Activated B cell treated with CpG ODN at 0.5 μM for 24 hours (primary cell): ENCODE measurements at regions not wholly inside any gene's neighbourhood (a gene's known extent, or its start where the extent isn't known, plus 50 kb on each side); places are given as distances from the start of the nearest gene placed in this dataset.

ENCODE experiments used
- ATAC-seq: fragments of 200-7000 bp; cut with Tn5 transposase; one replicate; pipeline ENCODE4 v1.10.0; 2021; ENCODE audit warnings: low read depth, mild to moderate bottlenecking, moderate library complexity
- CTCF ChIA-PET: fragments of 350-600 bp; sonication (Branson Sonifier 250); formaldehyde crosslinking; loops from one replicate; lab custom pipeline; 2021; ENCODE audit warnings: antibody characterized with exemption; lab: Charles Lee
- POLR2A ChIA-PET: fragments of 350-600 bp; sonication (Branson Sonifier 250); formaldehyde crosslinking; loops from one replicate; lab custom pipeline; 2021; ENCODE audit warnings: antibody characterized with exemption; lab: Charles Lee
- DNase-seq: peaks from one replicate; pipeline ENCODE4 v3.0.0; 2022
- H3K27ac Mint-ChIP-seq: one replicate; pipeline ENCODE4 v1.8.0; 2020; ENCODE audit warnings: mixed read lengths
- H3K27me3 Mint-ChIP-seq: one replicate; pipeline ENCODE4 v1.8.0; 2021; ENCODE audit warnings: mixed read lengths
- H3K36me3 Mint-ChIP-seq: one replicate; pipeline ENCODE4 v1.8.0; 2021; ENCODE audit warnings: low read depth, mixed read lengths
- H3K4me1 Mint-ChIP-seq: one replicate; pipeline ENCODE4 v1.8.0; 2021; ENCODE audit warnings: mixed read lengths
- H3K4me3 Mint-ChIP-seq: one replicate; pipeline ENCODE4 v1.8.0; 2020; ENCODE audit warnings: mild to moderate bottlenecking, mixed read lengths
- H3K9me3 Mint-ChIP-seq: one replicate; pipeline ENCODE4 v1.8.0; 2020; ENCODE audit warnings: mixed read lengths
- intact Hi-C: fragments of 100-400 bp; cut with micrococcal nuclease; formaldehyde crosslinking; loops from one replicate; pipeline ENCODE4 v1.15.1; 2024
- TF ChIP-seq, protein P1 (sequence below): fragments of 200-600 bp; IDR thresholded peaks from one replicate; pipeline ENCODE4 v1.8.0; 2022; ENCODE audit warnings: antibody characterized with exemption, mild to moderate bottlenecking

DNA sequence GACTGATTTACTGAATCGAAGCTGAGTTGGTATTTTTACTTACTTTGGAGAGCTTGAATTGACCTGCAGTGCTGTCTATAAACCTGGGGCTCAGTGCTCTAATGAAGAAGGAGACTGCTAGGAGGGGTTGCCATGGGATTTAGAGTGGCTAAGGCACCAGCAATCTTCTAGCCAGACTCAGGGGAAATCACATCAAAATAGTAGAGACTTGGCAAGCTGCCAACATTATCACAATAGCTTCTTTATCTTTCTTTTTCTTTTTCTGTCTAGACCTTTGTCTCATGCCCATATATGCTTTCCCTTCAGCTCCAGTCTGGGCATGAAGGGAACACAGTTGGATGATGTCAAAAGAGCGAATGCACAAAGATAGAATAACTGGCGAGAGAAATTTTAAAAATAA is 301.1 kb upstream of the DPYD start:
- no peaks in the 10 kb centered on the region for H3K36me3 Mint-ChIP-seq
- H3K4me3 Mint-ChIP-seq: no peak overlapping the region
- no peak for DNase-seq
- H3K4me1 Mint-ChIP-seq: no peaks in the 10 kb centered on the region
- CTCF ChIA-PET: no interaction called here
- intact Hi-C loops: no loop called here
- POLR2A ChIA-PET: no interaction called here
- H3K27ac Mint-ChIP-seq: no peak overlapping the region
- no peaks in the 10 kb centered on the region for H3K9me3 Mint-ChIP-seq
- no peaks in the 10 kb centered on the region for H3K27me3 Mint-ChIP-seq
- no peak for ATAC-seq
- TF ChIP-seq, protein P1, sequence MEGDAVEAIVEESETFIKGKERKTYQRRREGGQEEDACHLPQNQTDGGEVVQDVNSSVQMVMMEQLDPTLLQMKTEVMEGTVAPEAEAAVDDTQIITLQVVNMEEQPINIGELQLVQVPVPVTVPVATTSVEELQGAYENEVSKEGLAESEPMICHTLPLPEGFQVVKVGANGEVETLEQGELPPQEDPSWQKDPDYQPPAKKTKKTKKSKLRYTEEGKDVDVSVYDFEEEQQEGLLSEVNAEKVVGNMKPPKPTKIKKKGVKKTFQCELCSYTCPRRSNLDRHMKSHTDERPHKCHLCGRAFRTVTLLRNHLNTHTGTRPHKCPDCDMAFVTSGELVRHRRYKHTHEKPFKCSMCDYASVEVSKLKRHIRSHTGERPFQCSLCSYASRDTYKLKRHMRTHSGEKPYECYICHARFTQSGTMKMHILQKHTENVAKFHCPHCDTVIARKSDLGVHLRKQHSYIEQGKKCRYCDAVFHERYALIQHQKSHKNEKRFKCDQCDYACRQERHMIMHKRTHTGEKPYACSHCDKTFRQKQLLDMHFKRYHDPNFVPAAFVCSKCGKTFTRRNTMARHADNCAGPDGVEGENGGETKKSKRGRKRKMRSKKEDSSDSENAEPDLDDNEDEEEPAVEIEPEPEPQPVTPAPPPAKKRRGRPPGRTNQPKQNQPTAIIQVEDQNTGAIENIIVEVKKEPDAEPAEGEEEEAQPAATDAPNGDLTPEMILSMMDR: no peak

DNA sequence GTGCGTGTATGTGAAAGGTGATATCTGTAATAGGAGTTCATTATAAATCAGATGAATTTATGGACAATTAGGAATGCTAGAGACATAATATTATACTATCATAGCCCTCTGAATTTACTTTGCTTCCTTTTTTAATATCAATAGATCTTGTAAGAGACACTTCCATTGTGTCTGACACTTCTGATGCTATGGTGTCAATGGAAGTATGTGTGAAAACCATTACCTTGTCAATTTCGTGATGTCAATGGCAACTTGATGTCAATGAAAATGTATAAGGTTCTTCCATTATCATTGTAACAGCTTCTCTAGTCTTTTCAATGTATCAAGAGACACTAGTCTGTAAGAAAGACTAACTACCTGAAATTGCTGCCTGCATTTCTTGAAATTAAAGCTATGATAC is 296.8 kb upstream of the DPYD start:
- Mint-ChIP-seq H3K4me3 (no peak overlapping the region), H3K27ac (no peak overlapping the region), H3K36me3 (no peaks in the 10 kb centered on the region), H3K4me1 (no peaks in the 10 kb centered on the region), H3K9me3 (no peaks in the 10 kb centered on the region), H3K27me3 (no peaks in the 10 kb centered on the region)
- ChIA-PET CTCF (no interaction called here), POLR2A (no interaction called here)
- ATAC-seq (no peak), DNase-seq (no peak)
- TF ChIP-seq, protein P1: no peak
- intact Hi-C loops: no loop called here

DNA sequence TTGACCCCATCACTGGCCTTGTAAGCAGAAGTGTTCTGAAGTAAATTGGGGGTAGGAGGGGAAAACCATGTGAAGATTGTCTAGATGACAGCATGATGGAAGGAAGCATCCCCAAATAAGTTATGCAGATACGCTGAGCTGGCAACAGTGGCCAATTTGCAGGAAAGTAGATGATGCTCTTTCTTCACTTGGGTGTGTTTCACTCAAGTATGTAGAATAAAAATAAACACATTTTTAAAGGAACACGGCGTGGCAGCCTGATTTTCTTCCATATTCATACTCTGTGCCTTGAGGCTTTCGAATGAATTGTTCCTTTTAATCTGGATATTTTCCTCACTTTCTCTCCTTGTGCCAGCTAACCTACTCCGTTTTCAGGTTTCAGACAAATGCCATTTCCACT is 295.5 kb upstream of the DPYD start:
- no peak overlapping the region for H3K27ac Mint-ChIP-seq
- CTCF ChIA-PET: no interaction called here
- no peaks in the 10 kb centered on the region for H3K27me3 Mint-ChIP-seq
- POLR2A ChIA-PET: no interaction called here
- H3K4me1 Mint-ChIP-seq: no peaks in the 10 kb centered on the region
- no peak overlapping the region for H3K4me3 Mint-ChIP-seq
- no peaks in the 10 kb centered on the region for H3K36me3 Mint-ChIP-seq
- TF ChIP-seq, protein P1: no peak
- ATAC-seq (no peak), DNase-seq (no peak)
- intact Hi-C loops: no loop called here
- no peaks in the 10 kb centered on the region for H3K9me3 Mint-ChIP-seq

DNA sequence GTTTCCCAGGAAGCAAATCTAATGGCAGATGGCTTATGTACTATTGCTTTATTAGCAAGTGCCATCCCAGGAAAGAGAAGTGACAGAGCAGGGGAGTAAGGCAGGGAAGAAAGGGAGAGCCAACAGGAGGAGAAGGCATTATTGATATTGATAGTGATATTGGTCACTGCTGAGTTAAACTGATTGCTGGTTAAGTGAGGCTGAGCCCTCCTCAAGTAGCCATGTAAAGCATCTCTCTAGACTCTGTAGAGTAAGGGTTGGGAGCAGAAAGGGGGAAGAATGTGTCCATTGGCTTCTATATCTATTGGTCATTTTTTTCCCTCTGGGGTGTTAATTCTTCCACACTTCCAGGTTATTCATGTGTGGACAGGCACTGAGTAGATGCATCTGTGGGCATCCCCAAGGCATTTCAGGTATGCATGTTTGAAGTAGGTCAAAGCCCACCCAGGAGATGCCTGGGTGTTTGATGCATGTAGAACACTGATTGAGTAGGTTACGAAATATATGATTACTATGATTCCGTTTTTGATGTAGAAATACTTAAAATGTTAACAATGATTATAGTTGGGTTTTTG is 290.5 kb upstream of the DPYD start:
- Mint-ChIP-seq H3K36me3 (no peaks in the 10 kb centered on the region), H3K4me1 (no peaks in the 10 kb centered on the region), H3K27me3 (no peaks in the 10 kb centered on the region), H3K27ac (no peak overlapping the region), H3K9me3 (no peaks in the 10 kb centered on the region), H3K4me3 (no peak overlapping the region)
- intact Hi-C loops: no loop called here
- DNase-seq (no peak), ATAC-seq (no peak)
- ChIA-PET POLR2A (no interaction called here), CTCF (no interaction called here)
- TF ChIP-seq, protein P1: no peak

DNA sequence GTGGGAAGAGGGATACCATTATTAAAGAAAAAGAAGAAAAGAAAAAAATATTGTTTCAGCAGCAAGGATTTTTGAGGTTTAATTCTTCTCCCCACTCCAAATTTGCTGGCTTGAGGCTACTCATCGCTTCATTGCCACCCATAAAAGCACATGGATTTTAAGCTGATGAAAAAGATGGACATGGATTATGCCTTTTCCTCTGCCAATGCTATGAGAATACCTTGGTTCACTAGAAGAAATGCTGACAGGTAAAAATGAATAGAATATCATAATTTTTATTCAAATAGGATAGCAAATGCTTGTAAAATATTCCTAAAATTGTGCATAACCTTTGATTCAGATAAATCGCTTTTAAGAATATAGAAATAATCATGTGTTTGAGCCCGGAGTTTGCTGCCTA is 289.7 kb upstream of the DPYD start:
- no peaks in the 10 kb centered on the region for H3K27me3 Mint-ChIP-seq
- H3K27ac Mint-ChIP-seq: no peak overlapping the region
- TF ChIP-seq, protein P1: no peak
- CTCF ChIA-PET: no interaction called here
- no peaks in the 10 kb centered on the region for H3K36me3 Mint-ChIP-seq
- no peaks in the 10 kb centered on the region for H3K4me1 Mint-ChIP-seq
- DNase-seq (no peak), ATAC-seq (no peak)
- POLR2A ChIA-PET: no interaction called here
- no peaks in the 10 kb centered on the region for H3K9me3 Mint-ChIP-seq
- no peak overlapping the region for H3K4me3 Mint-ChIP-seq
- intact Hi-C loops: no loop called here
